Suprapubic skin (tissue), 3 donors: ENCODE measurements at regions not wholly inside any gene's neighbourhood (a gene's known extent, or its start where the extent isn't known, plus 50 kb on each side); places are given as distances from the start of the nearest gene placed in this dataset.

Experiments used
- CTCF ChIP-seq, 2 donors: fragments of 200-600 bp in 1 of 2; fragments of 450-650 bp in 1 of 2; sonication (generic) in 1 of 2; IDR thresholded peaks; one replicate each; pipeline ENCODE4 v1.5.1; 2016 to 2019; ENCODE audit warnings: antibody characterized with exemption in 2 of 2, mild to moderate bottlenecking in 1 of 2, moderate library complexity in 1 of 2
- POLR2A ChIP-seq, 2 donors: fragments of 450-650 bp; IDR thresholded peaks; one replicate each; pipeline ENCODE4 v1.6.1; 2017; ENCODE audit warnings: antibody characterized with exemption in 2 of 2, mild to moderate bottlenecking in 2 of 2, moderate library complexity in 2 of 2

GRCh38 chr6:119591235-119591634 is 241.7 kb upstream of the MAN1A1 start:
- TF ChIP-seq CTCF (IDR thresholded peaks at IDR 0.05) (no peak), POLR2A (IDR thresholded peaks at IDR 0.05) (no peak)
